SK-N-MC (cell line): ENCODE measurements at regions not wholly inside any gene's neighbourhood (a gene's known extent, or its start where the extent isn't known, plus 50 kb on each side); places are given as distances from the start of the nearest gene placed in this dataset.

Experiments
- EZH2 ChIP-seq: fragments of 200-600 bp; sonication (generic); IDR thresholded peaks from one replicate; pipeline ENCODE4 v1.6.1; 2017; ENCODE audit warnings: antibody characterized with exemption
- FOXP2 ChIP-seq: optimal IDR thresholded peaks from 2 replicates; pipeline ENCODE3; 2011; ENCODE audit warnings: mild to moderate bottlenecking, moderate library complexity; ENCODE audit not compliant: insufficient read depth; ENCODE audit errors: extremely low read length, control extremely low read depth
- POLR2AphosphoS5 ChIP-seq: IDR thresholded peaks from 2 replicates; pipeline ENCODE4 v1.6.1; 2012; ENCODE audit warnings: mild to moderate bottlenecking, low read depth, low read length, borderline replicate concordance

DNA sequence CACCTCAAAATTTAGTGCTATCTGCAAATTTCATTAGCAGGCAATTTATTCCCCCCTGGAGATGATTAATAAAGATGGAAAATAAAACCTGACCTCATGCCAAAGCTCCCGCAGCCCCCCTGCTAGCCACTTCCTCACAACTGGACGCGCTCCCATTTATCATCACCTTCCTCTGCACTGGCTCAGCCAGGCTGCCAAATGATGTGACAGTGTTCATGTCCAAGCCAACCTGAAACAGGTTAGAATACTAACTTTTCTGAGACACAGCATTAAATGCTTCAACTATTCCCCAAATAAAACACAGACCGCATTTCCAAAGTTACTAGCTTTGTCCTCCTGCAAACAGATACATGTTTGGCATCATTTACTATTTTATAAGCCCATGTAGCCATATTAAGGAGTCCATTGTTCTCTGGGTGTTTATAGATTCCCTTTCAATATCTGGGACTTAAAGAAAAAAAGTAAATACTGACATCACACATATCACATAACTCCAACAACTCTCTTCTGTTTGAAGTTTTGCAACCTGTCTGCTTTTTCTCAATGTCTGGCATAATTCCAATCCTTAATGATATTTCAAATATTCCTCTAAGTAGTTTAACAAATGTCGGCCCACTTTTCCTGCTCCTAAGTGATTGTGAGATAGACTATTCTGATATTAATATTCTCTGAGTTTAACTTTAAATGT is 829.7 kb upstream of the FAT3 start:
- TF ChIP-seq POLR2AphosphoS5 = no peak
- TF ChIP-seq EZH2 = no peak
- TF ChIP-seq FOXP2 = no peak
